ENCODE measurements at regions not wholly inside any gene's neighbourhood (a gene's known extent, or its start where the extent isn't known, plus 50 kb on each side); places are given as distances from the start of the nearest gene placed in this dataset.
A peak's percentile ranks its signal among the peaks of the same experiment; 100 is the strongest.

DNA sequence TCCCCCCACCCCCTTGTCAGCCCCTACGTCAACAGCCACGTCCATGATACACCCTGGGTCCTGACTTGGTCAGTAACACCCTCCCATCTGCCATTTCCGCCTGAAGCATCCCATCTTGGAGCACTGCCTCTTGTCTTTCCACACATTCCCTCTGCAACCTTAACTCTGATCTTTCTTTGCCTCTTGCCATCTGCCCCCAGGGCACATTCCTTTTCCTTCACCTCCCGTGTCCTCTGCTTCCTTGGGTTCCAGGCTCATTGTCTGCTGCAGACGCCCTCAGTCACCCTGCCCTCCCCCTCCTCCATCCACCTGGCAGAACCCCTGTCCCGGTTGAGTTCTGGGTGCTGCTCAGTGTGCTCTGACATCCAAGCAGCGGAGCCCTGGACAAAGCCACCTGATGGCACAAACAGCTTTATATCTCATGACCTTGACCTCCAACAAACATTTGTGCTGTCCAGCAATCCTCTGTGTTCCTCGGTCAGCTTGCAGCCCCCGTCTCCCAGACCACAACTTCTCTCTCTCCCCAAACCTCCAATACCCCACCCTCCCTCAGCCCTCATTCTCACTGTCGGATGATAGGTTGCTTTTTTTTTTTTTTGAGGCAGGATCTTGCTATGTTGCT lies 97.7 kb upstream of the IER5L start:
- no peak for TF ChIP-seq CTCF (IDR thresholded peaks at IDR 0.05; ENCODE audit: control extremely low read depth in 1 of 3, insufficient read depth in 1 of 3, low read depth in 1 of 3, low read length in 3 of 3)
- no peak for TF ChIP-seq USF2 (IDR thresholded peaks at IDR 0.05; ENCODE audit: low read length)
- TF ChIP-seq JUND (IDR thresholded peaks at IDR 0.05; ENCODE audit: low read length), result no peak
- no peak for TF ChIP-seq GABPA (IDR thresholded peaks at IDR 0.05; ENCODE audit: borderline replicate concordance, insufficient read depth, low read length)
- no peak for TF ChIP-seq CEBPB (IDR thresholded peaks at IDR 0.05; ENCODE audit: low read depth, low read length)
- no peak for TF ChIP-seq TAF7 (optimal IDR thresholded peaks at IDR 0.05; ENCODE audit: borderline replicate concordance, low read depth, low read length)
- no peak for TF ChIP-seq RAD21 (IDR thresholded peaks at IDR 0.05 in 1 of 2, conservative IDR thresholded peaks at IDR 0.05 in 1 of 2; ENCODE audit: low read depth in 2 of 2, low read length in 2 of 2)
- TF ChIP-seq CBX5 (IDR thresholded peaks at IDR 0.05; ENCODE audit: low read depth, low read length), result no peak
- TF ChIP-seq, protein P1, sequence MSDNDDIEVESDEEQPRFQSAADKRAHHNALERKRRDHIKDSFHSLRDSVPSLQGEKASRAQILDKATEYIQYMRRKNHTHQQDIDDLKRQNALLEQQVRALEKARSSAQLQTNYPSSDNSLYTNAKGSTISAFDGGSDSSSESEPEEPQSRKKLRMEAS (IDR thresholded peaks at IDR 0.05), result 0 out of 2 replicates have a peak, but pooled peaks have one; percentile 16
- no peak for TF ChIP-seq CREB1 (IDR thresholded peaks at IDR 0.05)
- no peak for TF ChIP-seq POLR2AphosphoS5 (IDR thresholded peaks at IDR 0.05; ENCODE audit: low read depth, low read length)
- TF ChIP-seq ASH2L (IDR thresholded peaks at IDR 0.05; ENCODE audit: low read length), result no peak
